Kidney (tissue), 13 donors: ENCODE measurements at regions not wholly inside any gene's neighbourhood (a gene's known extent, or its start where the extent isn't known, plus 50 kb on each side); places are given as distances from the start of the nearest gene placed in this dataset.

ENCODE experiments used
- DNase-seq, 5 donors: peaks; one replicate each; pipeline ENCODE4 v3.0.0-alpha.2; 2013 to 2020
- FAIRE-seq: peaks from 2 replicates; lab custom pipeline; 2012; peaks lifted over from hg19 to GRCh38; lab: Jason Lieb, UNC
- H3K27ac ChIP-seq, 2 donors: one replicate each; pipeline ENCODE4 v1.7.0; 2013; ENCODE audit warnings: low read depth in 2 of 2, low read length in 2 of 2, inconsistent platforms in 1 of 2
- H3K27me3 ChIP-seq: one replicate; pipeline ENCODE4 v1.7.1; 2013; ENCODE audit warnings: low read length, inconsistent platforms; ENCODE audit not compliant: control insufficient read depth, insufficient read depth
- H3K36me3 ChIP-seq, 3 donors: one replicate each; pipeline versions ENCODE4 v1.7.0 to v1.7.1; 2013; ENCODE audit warnings: low read length in 3 of 3, control low read depth in 1 of 3, inconsistent platforms in 1 of 3; ENCODE audit not compliant: insufficient read depth in 3 of 3, control insufficient read depth in 2 of 3
- H3K4me1 ChIP-seq, 3 donors: one replicate each; pipeline versions ENCODE4 v1.7.0 to v1.7.1; 2013; ENCODE audit warnings: low read length in 3 of 3, inconsistent platforms in 1 of 3, low read depth in 1 of 3; ENCODE audit not compliant: control insufficient read depth in 2 of 3, insufficient read depth in 2 of 3
- H3K4me3 ChIP-seq, 3 donors: one replicate each; pipeline versions ENCODE4 v1.7.0 to v1.8.1; 2013; ENCODE audit warnings: low read length in 3 of 3, control low read depth in 1 of 3, inconsistent platforms in 1 of 3
- H3K9ac ChIP-seq, 3 donors: one replicate each; pipeline versions ENCODE4 v1.7.0 to v1.7.1; 2013; ENCODE audit warnings: low read length in 3 of 3, control low read depth in 1 of 3, inconsistent platforms in 1 of 3
- H3K9me3 ChIP-seq, 3 donors: one replicate each; pipeline versions ENCODE4 v1.7.0 to v1.7.1; 2013; ENCODE audit warnings: low read length in 3 of 3, control low read depth in 1 of 3, inconsistent platforms in 1 of 3; ENCODE audit not compliant: control insufficient read depth in 2 of 3, insufficient read depth in 1 of 3
- intact Hi-C: fragments of 100-400 bp; cut with DNase I; formaldehyde crosslinking; loops from one replicate; pipeline ENCODE4 v1.11.1; 2022
- TF ChIP-seq, protein P1 (sequence below): IDR thresholded peaks from 3 replicates; pipeline ENCODE4 v1.5.1; 2012; ENCODE audit warnings: mild to moderate bottlenecking, moderate library complexity, borderline replicate concordance; ENCODE audit not compliant: insufficient read depth; ENCODE audit errors: extremely low read depth
- donor health status: control.
- donor health status: control.
- donor health status: control.
- donor health status: control.
- donor health status: control.
- donor health status: DM: yes; HTN: yes; CAD: no.
- donor health status: Normal renal cell carcinoma (clear cell type).

GRCh38 chr2:217383620-217384019 is 523.8 kb upstream of the TNP1 start:
- Histone ChIP-seq H3K9me3 (no peaks in the 10 kb centered on the region), H3K36me3 (no peaks in the 10 kb centered on the region), H3K27ac (no peak overlapping the region), H3K27me3 (no peaks in the 10 kb centered on the region), H3K4me1 (no peaks in the 10 kb centered on the region), H3K4me3 (no peak overlapping the region), H3K9ac (no peak overlapping the region)
- DNase-seq (no peak), FAIRE-seq (no peak)
- intact Hi-C loops: no loop called here
- TF ChIP-seq, protein P1, sequence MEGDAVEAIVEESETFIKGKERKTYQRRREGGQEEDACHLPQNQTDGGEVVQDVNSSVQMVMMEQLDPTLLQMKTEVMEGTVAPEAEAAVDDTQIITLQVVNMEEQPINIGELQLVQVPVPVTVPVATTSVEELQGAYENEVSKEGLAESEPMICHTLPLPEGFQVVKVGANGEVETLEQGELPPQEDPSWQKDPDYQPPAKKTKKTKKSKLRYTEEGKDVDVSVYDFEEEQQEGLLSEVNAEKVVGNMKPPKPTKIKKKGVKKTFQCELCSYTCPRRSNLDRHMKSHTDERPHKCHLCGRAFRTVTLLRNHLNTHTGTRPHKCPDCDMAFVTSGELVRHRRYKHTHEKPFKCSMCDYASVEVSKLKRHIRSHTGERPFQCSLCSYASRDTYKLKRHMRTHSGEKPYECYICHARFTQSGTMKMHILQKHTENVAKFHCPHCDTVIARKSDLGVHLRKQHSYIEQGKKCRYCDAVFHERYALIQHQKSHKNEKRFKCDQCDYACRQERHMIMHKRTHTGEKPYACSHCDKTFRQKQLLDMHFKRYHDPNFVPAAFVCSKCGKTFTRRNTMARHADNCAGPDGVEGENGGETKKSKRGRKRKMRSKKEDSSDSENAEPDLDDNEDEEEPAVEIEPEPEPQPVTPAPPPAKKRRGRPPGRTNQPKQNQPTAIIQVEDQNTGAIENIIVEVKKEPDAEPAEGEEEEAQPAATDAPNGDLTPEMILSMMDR: no peak

- H3K4me3 ChIP-seq: no peak overlapping the region
- DNase-seq: no peak
- intact Hi-C loops: no loop called here
- TF ChIP-seq, protein P1: no peak
- no peak overlapping the region for H3K27ac ChIP-seq
- H3K36me3 ChIP-seq: no peaks in the 10 kb centered on the region
- no peak overlapping the region for H3K9ac ChIP-seq
- H3K27me3 ChIP-seq: no peaks in the 10 kb centered on the region
- no peak for FAIRE-seq
- no peaks in the 10 kb centered on the region for H3K9me3 ChIP-seq
- no peaks in the 10 kb centered on the region for H3K4me1 ChIP-seq
Observed at GRCh38 chr2:217382794-217383193, 522.9 kb upstream of the TNP1 start.

- no peak overlapping the region for H3K27ac ChIP-seq
- no peaks in the 10 kb centered on the region for H3K9me3 ChIP-seq
- H3K27me3 ChIP-seq: no peaks in the 10 kb centered on the region
- DNase-seq: no peak
- H3K4me1 ChIP-seq: no peaks in the 10 kb centered on the region
- intact Hi-C loops: no loop called here
- no peak for FAIRE-seq
- no peaks in the 10 kb centered on the region for H3K36me3 ChIP-seq
- TF ChIP-seq, protein P1: no peak
- H3K9ac ChIP-seq: no peak overlapping the region
- H3K4me3 ChIP-seq: no peak overlapping the region
Observed at GRCh38 chr2:217379807-217380206, 519.9 kb upstream of the TNP1 start.

GRCh38 chr2:217372794-217373193 is 512.9 kb upstream of the TNP1 start:
- no peaks in the 10 kb centered on the region for H3K4me1 ChIP-seq
- FAIRE-seq (no peak), DNase-seq (no peak)
- H3K27ac ChIP-seq: no peak overlapping the region
- TF ChIP-seq, protein P1: no peak
- H3K9ac ChIP-seq: no peak overlapping the region
- no peaks in the 10 kb centered on the region for H3K27me3 ChIP-seq
- H3K9me3 ChIP-seq: no peaks in the 10 kb centered on the region
- no peaks in the 10 kb centered on the region for H3K36me3 ChIP-seq
- H3K4me3 ChIP-seq: no peak overlapping the region
- intact Hi-C loops: no loop called here
